Trophoblast cell (in vitro differentiated cells and primary cell): ENCODE measurements at regions not wholly inside any gene's neighbourhood (a gene's known extent, or its start where the extent isn't known, plus 50 kb on each side); places are given as distances from the start of the nearest gene placed in this dataset.

Experiments used
- DNase-seq, 2 donors: peaks; one replicate each; pipeline ENCODE4 v3.0.0-alpha.2; 2016
- H2AFZ ChIP-seq: 2 replicates; pipeline ENCODE4 v1.6.1; 2013; ENCODE audit warnings: low read length, moderate library complexity, mild to moderate bottlenecking; ENCODE audit not compliant: insufficient read depth, poor library complexity
- H2AK5ac ChIP-seq: 2 replicates; pipeline ENCODE4 v1.6.1; 2013; ENCODE audit warnings: mild to moderate bottlenecking, low read length
- H2BK120ac ChIP-seq: 2 replicates; pipeline ENCODE4 v1.6.1; 2013; ENCODE audit warnings: low read length, mild to moderate bottlenecking, moderate library complexity; ENCODE audit not compliant: insufficient read depth, poor library complexity
- H2BK12ac ChIP-seq: 2 replicates; pipeline ENCODE4 v1.6.1; 2013; ENCODE audit warnings: mild to moderate bottlenecking, low read length, moderate library complexity
- H2BK5ac ChIP-seq: 2 replicates; pipeline ENCODE4 v1.6.1; 2013; ENCODE audit warnings: low read length, low read depth, moderate library complexity, mild to moderate bottlenecking; ENCODE audit not compliant: poor library complexity
- H3K14ac ChIP-seq: 2 replicates; pipeline ENCODE4 v1.6.1; 2013; ENCODE audit warnings: mild to moderate bottlenecking, low read length
- H3K18ac ChIP-seq: 2 replicates; pipeline ENCODE4 v1.6.1; 2013; ENCODE audit warnings: mild to moderate bottlenecking, low read length
- H3K23ac ChIP-seq: 2 replicates; pipeline ENCODE4 v1.6.1; 2013; ENCODE audit warnings: low read length
- H3K27ac ChIP-seq: 2 replicates; pipeline ENCODE4 v1.5.1; 2013; ENCODE audit warnings: low read depth, mild to moderate bottlenecking, inconsistent platforms, low read length, moderate library complexity
- H3K27me3 ChIP-seq: 2 replicates; pipeline ENCODE4 v1.6.1; 2013; ENCODE audit warnings: inconsistent platforms, mild to moderate bottlenecking, low read length, moderate library complexity; ENCODE audit not compliant: insufficient read depth
- H3K36me3 ChIP-seq, 2 experiments: 1 replicate in 1 of 2; 2 replicates in 1 of 2; pipeline ENCODE4 v1.6.1; 2013; ENCODE audit warnings: low read length in 2 of 2, mild to moderate bottlenecking in 2 of 2, moderate library complexity in 1 of 2; ENCODE audit not compliant: insufficient read depth in 2 of 2, control insufficient read depth in 1 of 2
- H3K4ac ChIP-seq: 2 replicates; pipeline ENCODE4 v1.6.1; 2013; ENCODE audit warnings: low read depth, mild to moderate bottlenecking, low read length, moderate library complexity
- H3K4me1 ChIP-seq, 2 experiments: 1 replicate in 1 of 2; 2 replicates in 1 of 2; pipeline ENCODE4 v1.6.1; 2013; ENCODE audit warnings: low read length in 2 of 2, mild to moderate bottlenecking in 2 of 2, moderate library complexity in 1 of 2; ENCODE audit not compliant: insufficient read depth in 2 of 2, control insufficient read depth in 1 of 2
- H3K4me2 ChIP-seq: 2 replicates; pipeline ENCODE4 v1.6.1; 2013; ENCODE audit warnings: inconsistent platforms, mild to moderate bottlenecking, low read length, moderate library complexity
- H3K4me3 ChIP-seq: 2 replicates; pipeline ENCODE4 v1.5.1; 2013; ENCODE audit warnings: mild to moderate bottlenecking, low read depth, low read length, inconsistent platforms
- H3K79me1 ChIP-seq: one replicate; pipeline ENCODE4 v1.6.1; 2013; ENCODE audit warnings: low read length
- H3K79me2 ChIP-seq: 2 replicates; pipeline ENCODE4 v1.6.1; 2013; ENCODE audit warnings: low read length, mild to moderate bottlenecking; ENCODE audit not compliant: control insufficient read depth, insufficient read depth, poor library complexity
- H3K9ac ChIP-seq: 2 replicates; pipeline ENCODE4 v1.6.1; 2013; ENCODE audit warnings: mild to moderate bottlenecking, low read length
- H3K9me3 ChIP-seq: 2 replicates; pipeline ENCODE4 v1.6.1; 2013; ENCODE audit warnings: low read depth, mild to moderate bottlenecking, control low read depth, inconsistent platforms, low read length; ENCODE audit not compliant: insufficient read depth
- H4K12ac ChIP-seq: 2 replicates; pipeline ENCODE4 v1.6.1; 2013; ENCODE audit warnings: low read depth, mild to moderate bottlenecking, low read length, moderate library complexity
- H4K8ac ChIP-seq: 2 replicates; pipeline ENCODE4 v1.6.1; 2013; ENCODE audit warnings: low read depth, mild to moderate bottlenecking, low read length, moderate library complexity
- H4K91ac ChIP-seq: one replicate; pipeline ENCODE4 v1.6.1; 2013; ENCODE audit warnings: low read depth, mild to moderate bottlenecking, low read length, moderate library complexity
- WGBS: extraction: QIAGEN DNeasy Blood & Tissue Kit; methylation state at CpG from one replicate; pipeline ENCODE4 v1.1.7; 2013; ENCODE audit warnings: missing lambda C conversion rate; ENCODE audit not compliant: insufficient read length, insufficient coverage; ENCODE audit errors: extremely low coverage; 5-methylcytosine and 5-hydroxymethylcytosine counted together

- no peaks in the 10 kb centered on the region for H3K27me3 ChIP-seq
- no peak overlapping the region for H4K8ac ChIP-seq
- H3K79me1 ChIP-seq: peaks cover 22% of the 10 kb centered on the region
- H2AFZ ChIP-seq: no peak overlapping the region
- H3K4me2 ChIP-seq: no peak overlapping the region
- H3K4me1 ChIP-seq: peaks cover 20 to 31% of the 10 kb centered on the region in 2 experiments
- no peak overlapping the region for H3K18ac ChIP-seq
- peak overlapping the region; percentile 60 for H3K27ac ChIP-seq
- peak overlapping the region; percentile 31 for H2BK12ac ChIP-seq
- H3K9ac ChIP-seq: no peak overlapping the region
- peaks cover 13% of the 10 kb centered on the region for H3K9me3 ChIP-seq
- DNase-seq: peak in 1 of 2 donors; percentile 56
- no CpG with 5 or more reads among the region's 6 CpGs for WGBS
- no peak overlapping the region for H3K4me3 ChIP-seq
- H3K79me2 ChIP-seq: no peaks in the 10 kb centered on the region
- no peak overlapping the region for H3K14ac ChIP-seq
- H3K36me3 ChIP-seq: no peaks in the 10 kb centered on the region
- peak overlapping the region; percentile 6 for H2BK5ac ChIP-seq
- H2BK120ac ChIP-seq: peak overlapping the region; percentile 48
- no peak overlapping the region for H3K4ac ChIP-seq
- H3K23ac ChIP-seq: no peak overlapping the region
- no peak overlapping the region for H4K12ac ChIP-seq
- no peak overlapping the region for H2AK5ac ChIP-seq
- no peak overlapping the region for H4K91ac ChIP-seq
Measured at GRCh38 chr20:51305316-51306052, 237.0 kb downstream of the NFATC2 start.

- Histone ChIP-seq H3K9me3 (peaks cover 13% of the 10 kb centered on the region), H2AK5ac (peak overlapping the region; percentile 43), H3K27ac (peak overlapping the region; percentile 46), H4K91ac (peak overlapping the region; percentile 55), H3K18ac (peak overlapping the region; percentile 23), H3K4me2 (no peak overlapping the region), H3K23ac (no peak overlapping the region), H4K12ac (no peak overlapping the region), H3K27me3 (no peaks in the 10 kb centered on the region), H4K8ac (peak overlapping the region; percentile 15), H3K79me2 (no peaks in the 10 kb centered on the region), H3K4me1 (peaks cover 19 to 30% of the 10 kb centered on the region in 2 experiments), H2BK12ac (peak overlapping the region; percentile 68), H2BK120ac (peak overlapping the region; percentile 48), H3K9ac (no peak overlapping the region), H3K36me3 (no peaks in the 10 kb centered on the region), H3K4me3 (no peak overlapping the region), H2AFZ (no peak overlapping the region), H3K79me1 (peaks cover 18% of the 10 kb centered on the region), H3K4ac (no peak overlapping the region), H2BK5ac (peak overlapping the region; percentile 12), H3K14ac (peak overlapping the region; percentile 36)
- no CpG with 5 or more reads among the region's 11 CpGs for WGBS
- DNase-seq: peak; percentile 75 to 81
Measured at GRCh38 chr20:51303731-51304670, 238.5 kb downstream of the NFATC2 start.

GRCh38 chr20:51301026-51301425 is 241.5 kb downstream of the NFATC2 start:
- no peak overlapping the region for H2AFZ ChIP-seq
- H3K79me2 ChIP-seq: no peaks in the 10 kb centered on the region
- H3K36me3 ChIP-seq: peaks cover 0 to 2% of the 10 kb centered on the region in 2 experiments
- no peak overlapping the region for H3K27ac ChIP-seq
- H2BK120ac ChIP-seq: no peak overlapping the region
- H2BK12ac ChIP-seq: no peak overlapping the region
- no peak overlapping the region for H4K8ac ChIP-seq
- no peak overlapping the region for H2AK5ac ChIP-seq
- no peak overlapping the region for H2BK5ac ChIP-seq
- H3K4ac ChIP-seq: no peak overlapping the region
- peaks cover 9 to 17% of the 10 kb centered on the region in 2 experiments for H3K4me1 ChIP-seq
- DNase-seq: no peak
- no peak overlapping the region for H3K4me3 ChIP-seq
- H3K27me3 ChIP-seq: no peaks in the 10 kb centered on the region
- H3K14ac ChIP-seq: no peak overlapping the region
- no peak overlapping the region for H3K23ac ChIP-seq
- H3K9me3 ChIP-seq: peaks cover 15% of the 10 kb centered on the region
- no peak overlapping the region for H4K12ac ChIP-seq
- H3K79me1 ChIP-seq: peaks cover 7% of the 10 kb centered on the region
- H3K9ac ChIP-seq: no peak overlapping the region
- no peak overlapping the region for H4K91ac ChIP-seq
- H3K4me2 ChIP-seq: no peak overlapping the region
- H3K18ac ChIP-seq: no peak overlapping the region
- WGBS: no CpG with 5 or more reads among the region's 4 CpGs

- peaks cover 0 to 2% of the 10 kb centered on the region in 2 experiments for H3K36me3 ChIP-seq
Measured at GRCh38 chr20:51300104-51300503, 242.4 kb downstream of the NFATC2 start.

More at GRCh38 chr20:51300104-51300503, 242.4 kb downstream of the NFATC2 start:
- Histone ChIP-seq H3K4me2 (no peak overlapping the region), H3K9me3 (peaks cover 15% of the 10 kb centered on the region), H4K12ac (no peak overlapping the region), H3K18ac (no peak overlapping the region), H3K4ac (no peak overlapping the region), H3K9ac (no peak overlapping the region), H3K79me1 (peaks cover 6% of the 10 kb centered on the region), H2BK12ac (no peak overlapping the region), H3K79me2 (no peaks in the 10 kb centered on the region), H2AFZ (no peak overlapping the region), H2BK120ac (no peak overlapping the region), H2AK5ac (no peak overlapping the region), H3K23ac (no peak overlapping the region), H3K27me3 (no peaks in the 10 kb centered on the region), H3K4me3 (no peak overlapping the region), H2BK5ac (no peak overlapping the region), H3K4me1 (peaks cover 8 to 10% of the 10 kb centered on the region in 2 experiments), H3K27ac (no peak overlapping the region), H4K91ac (no peak overlapping the region), H4K8ac (no peak overlapping the region), H3K14ac (no peak overlapping the region)
- no peak for DNase-seq
- WGBS: no CpG with 5 or more reads among the region's 2 CpGs
